ENCODE measurements at regions not wholly inside any gene's neighbourhood (a gene's known extent, or its start where the extent isn't known, plus 50 kb on each side); places are given as distances from the start of the nearest gene placed in this dataset.

DNA sequence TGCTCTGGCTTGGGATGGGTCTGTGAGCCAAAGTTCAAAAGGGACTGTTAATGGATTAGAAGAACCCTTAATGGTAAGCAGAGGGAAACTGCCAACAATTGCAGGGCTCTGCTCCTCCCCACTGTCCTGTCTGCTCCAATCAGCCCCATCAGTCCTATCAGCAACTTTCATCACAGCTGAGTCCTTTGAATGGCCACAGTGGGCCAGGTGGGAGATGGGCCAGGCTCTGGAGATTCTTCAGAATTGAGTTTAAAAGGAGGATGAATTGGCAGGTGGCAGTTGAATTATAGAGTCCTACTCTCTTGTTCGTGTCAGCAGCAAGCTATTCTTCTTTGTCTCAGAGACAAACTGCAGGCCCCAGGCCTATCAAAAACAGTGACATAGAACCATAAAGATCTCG lies 573.9 kb downstream of the EPHA4 start:
- TF ChIP-seq, protein P1, sequence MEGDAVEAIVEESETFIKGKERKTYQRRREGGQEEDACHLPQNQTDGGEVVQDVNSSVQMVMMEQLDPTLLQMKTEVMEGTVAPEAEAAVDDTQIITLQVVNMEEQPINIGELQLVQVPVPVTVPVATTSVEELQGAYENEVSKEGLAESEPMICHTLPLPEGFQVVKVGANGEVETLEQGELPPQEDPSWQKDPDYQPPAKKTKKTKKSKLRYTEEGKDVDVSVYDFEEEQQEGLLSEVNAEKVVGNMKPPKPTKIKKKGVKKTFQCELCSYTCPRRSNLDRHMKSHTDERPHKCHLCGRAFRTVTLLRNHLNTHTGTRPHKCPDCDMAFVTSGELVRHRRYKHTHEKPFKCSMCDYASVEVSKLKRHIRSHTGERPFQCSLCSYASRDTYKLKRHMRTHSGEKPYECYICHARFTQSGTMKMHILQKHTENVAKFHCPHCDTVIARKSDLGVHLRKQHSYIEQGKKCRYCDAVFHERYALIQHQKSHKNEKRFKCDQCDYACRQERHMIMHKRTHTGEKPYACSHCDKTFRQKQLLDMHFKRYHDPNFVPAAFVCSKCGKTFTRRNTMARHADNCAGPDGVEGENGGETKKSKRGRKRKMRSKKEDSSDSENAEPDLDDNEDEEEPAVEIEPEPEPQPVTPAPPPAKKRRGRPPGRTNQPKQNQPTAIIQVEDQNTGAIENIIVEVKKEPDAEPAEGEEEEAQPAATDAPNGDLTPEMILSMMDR (IDR thresholded peaks at IDR 0.05; ENCODE audit: low read depth, low read length, missing control alignments) = no peak
- no peak for DNase-seq (ENCODE audit: extremely low read depth, low read depth)
- no peak overlapping the region for H3K4me3 ChIP-seq (replicated peaks; ENCODE audit: low read depth, low read length)

DNA sequence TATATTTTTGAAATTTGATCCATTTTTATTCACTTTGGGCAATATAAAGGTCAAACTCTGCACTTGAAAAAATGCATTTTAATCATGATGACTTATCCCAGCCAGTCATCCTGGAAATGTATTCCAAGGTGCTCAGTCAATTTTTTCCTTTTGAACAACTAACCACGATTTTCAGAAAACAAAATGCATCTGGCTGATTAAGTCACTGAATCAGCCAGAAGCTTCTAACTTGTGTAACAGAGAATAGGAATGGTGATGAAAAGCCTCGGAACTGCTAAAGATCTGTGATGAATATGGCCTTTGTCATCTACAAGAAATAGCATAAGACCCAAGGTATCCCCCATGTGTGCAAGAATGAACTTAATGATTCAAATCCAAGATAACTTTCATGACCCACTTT lies 572.7 kb downstream of the EPHA4 start:
- TF ChIP-seq, protein P1 (IDR thresholded peaks at IDR 0.05; ENCODE audit: low read depth, low read length, missing control alignments) = no peak
- no peak overlapping the region for H3K4me3 ChIP-seq (replicated peaks; ENCODE audit: low read depth, low read length)
- no peak for DNase-seq (ENCODE audit: extremely low read depth, low read depth)

DNA sequence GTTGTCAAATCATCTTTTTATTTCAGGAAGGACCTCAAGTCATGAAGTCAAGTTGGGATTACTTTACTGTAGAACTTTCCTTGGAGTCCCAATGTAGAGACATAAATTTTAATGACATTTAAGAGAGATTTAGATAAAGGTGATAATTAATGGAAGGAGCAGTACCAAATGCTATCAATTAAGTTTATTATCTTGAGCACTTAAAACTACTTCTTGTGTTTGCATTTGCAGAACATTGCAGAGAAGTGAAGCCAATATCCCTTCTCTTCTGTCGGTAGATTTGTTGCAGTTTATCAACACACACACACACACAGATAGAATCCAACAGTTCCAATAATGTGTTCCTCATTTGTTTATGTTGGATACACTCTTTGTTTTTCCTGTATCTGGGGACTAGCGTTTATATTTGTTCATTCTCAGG lies 570.7 kb downstream of the EPHA4 start:
- TF ChIP-seq, protein P1 (IDR thresholded peaks at IDR 0.05; ENCODE audit: low read depth, low read length, missing control alignments) = no peak
- H3K4me3 ChIP-seq (replicated peaks; ENCODE audit: low read depth, low read length) = no peak overlapping the region
- DNase-seq (ENCODE audit: extremely low read depth, low read depth) = no peak

DNA sequence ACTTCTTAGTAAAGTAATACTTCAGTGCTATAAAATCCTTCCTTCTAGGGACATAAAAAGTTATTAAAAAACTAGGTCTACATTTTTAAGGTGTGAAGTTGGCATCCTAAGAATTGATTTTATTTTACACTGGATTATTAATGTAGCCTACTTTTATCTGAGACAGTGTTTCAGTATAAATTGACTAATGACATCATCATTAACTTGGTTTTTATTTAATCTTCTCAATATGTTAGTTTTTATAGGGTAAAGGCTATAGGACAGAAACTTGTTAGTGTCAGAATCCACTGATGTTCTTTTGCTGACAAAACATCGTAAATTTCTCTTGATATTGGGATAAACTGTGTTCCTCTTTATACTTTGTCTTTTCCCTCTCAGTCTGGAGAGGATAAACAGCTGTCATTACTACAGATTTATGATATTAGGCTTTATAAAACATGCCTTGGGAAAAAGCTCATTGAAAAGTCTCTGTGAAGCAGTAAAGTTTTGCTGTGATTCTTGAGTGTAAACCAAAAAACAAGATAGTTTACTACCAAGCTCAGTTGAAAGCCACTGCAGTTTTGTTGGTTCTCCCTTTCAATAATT lies 569.9 kb downstream of the EPHA4 start:
- DNase-seq (ENCODE audit: extremely low read depth, low read depth) = no peak
- H3K4me3 ChIP-seq (replicated peaks; ENCODE audit: low read depth, low read length) = no peak overlapping the region
- TF ChIP-seq, protein P1 (IDR thresholded peaks at IDR 0.05; ENCODE audit: low read depth, low read length, missing control alignments) = no peak

DNA sequence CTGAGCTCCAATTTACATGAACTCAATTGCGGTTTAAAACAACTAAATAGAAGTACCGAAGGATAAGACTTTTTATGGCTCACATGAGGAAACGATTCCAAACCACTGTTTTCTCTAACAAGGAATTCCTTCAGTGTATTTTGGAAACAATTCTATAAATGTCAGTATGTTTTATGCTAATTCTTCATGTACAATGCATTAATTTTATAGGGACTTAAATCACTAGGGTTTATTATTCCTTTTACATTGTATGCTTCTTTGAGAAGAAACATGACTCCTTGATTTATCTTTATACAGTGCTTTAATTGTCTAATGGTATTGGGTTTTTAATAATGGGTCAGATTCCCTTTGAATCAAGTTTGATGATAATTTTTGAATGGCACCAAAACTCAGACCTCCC lies 566.8 kb downstream of the EPHA4 start:
- no peak for DNase-seq (ENCODE audit: extremely low read depth, low read depth)
- TF ChIP-seq, protein P1 (IDR thresholded peaks at IDR 0.05; ENCODE audit: low read depth, low read length, missing control alignments) = no peak
- no peak overlapping the region for H3K4me3 ChIP-seq (replicated peaks; ENCODE audit: low read depth, low read length)

DNA sequence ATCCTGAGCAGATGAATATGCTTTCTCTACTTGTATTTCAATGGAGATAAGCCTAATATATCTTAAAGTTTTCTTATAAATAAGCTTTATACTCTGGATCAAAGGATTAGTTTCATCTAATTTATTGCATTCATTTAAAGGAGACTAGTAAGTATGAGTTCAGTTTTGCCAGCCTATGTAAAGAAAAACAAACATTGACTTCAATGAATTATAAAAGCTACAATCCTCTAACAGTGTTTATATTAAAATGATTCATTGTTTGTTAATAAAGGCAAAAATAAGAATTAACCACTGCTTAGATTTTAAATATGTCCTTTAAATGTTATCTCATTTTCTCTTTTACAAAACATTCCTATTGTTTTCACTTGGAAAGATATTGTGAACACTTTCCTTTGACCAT lies 566.0 kb downstream of the EPHA4 start:
- no peak overlapping the region for H3K4me3 ChIP-seq (replicated peaks; ENCODE audit: low read depth, low read length)
- TF ChIP-seq, protein P1 (IDR thresholded peaks at IDR 0.05; ENCODE audit: low read depth, low read length, missing control alignments) = no peak
- DNase-seq (ENCODE audit: extremely low read depth, low read depth) = no peak

DNA sequence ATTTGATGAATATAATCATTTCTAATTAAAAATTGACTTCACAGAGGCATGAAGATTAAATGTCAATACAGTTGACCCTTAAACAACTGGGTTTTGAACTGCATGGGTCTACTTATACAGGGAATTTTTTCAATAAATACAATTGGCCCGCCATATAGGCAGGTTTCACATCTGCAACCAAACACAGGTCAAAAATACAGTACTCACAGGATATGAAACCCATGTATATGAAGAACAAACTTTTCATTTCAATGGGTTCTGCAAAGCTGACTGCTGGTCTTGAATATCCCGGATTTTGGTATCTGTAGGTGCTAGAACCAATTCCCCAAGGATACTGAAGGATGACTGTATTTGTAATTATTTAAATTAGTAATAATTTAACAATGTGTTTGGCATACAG lies 555.6 kb downstream of the EPHA4 start:
- DNase-seq (ENCODE audit: extremely low read depth, low read depth) = no peak
- H3K4me3 ChIP-seq (replicated peaks; ENCODE audit: low read depth, low read length) = no peak overlapping the region
- TF ChIP-seq, protein P1 (IDR thresholded peaks at IDR 0.05; ENCODE audit: low read depth, low read length, missing control alignments) = no peak

All from HFF-Myc (cell line).